ENCODE measurements at regions not wholly inside any gene's neighbourhood (a gene's known extent, or its start where the extent isn't known, plus 50 kb on each side); places are given as distances from the start of the nearest gene placed in this dataset.

GRCh38 chr1:115479055-115479482 lies 141.0 kb upstream of the NGF start:
- no peak for TF ChIP-seq CTCF (IDR thresholded peaks at IDR 0.05 in 4 of 5, conservative IDR thresholded peaks at IDR 0.05 in 1 of 5)
- TF ChIP-seq POLR2A (IDR thresholded peaks at IDR 0.05): no peak

Data from gastrocnemius medialis (tissue), 4 donors.